ENCODE measurements at regions not wholly inside any gene's neighbourhood (a gene's known extent, or its start where the extent isn't known, plus 50 kb on each side); places are given as distances from the start of the nearest gene placed in this dataset.

- no peak for TF ChIP-seq CTCF (IDR thresholded peaks at IDR 0.05)
- TF ChIP-seq EZH2 (IDR thresholded peaks at IDR 0.05; ENCODE audit: borderline replicate concordance, insufficient read depth, low read depth, low read length, poor library complexity, severe bottlenecking) = no peak
- CTCF ChIA-PET = no interaction called here
- WGBS (ENCODE audit: insufficient coverage) = 88% methylated on average over 1 of the region's 2 CpGs
Measured at GRCh38 chr3:180185650-180186049, 148.9 kb upstream of the PEX5L start.

GRCh38 chr3:180188512-180189309 lies 152.0 kb upstream of the PEX5L start:
- intact Hi-C loops (cut with micrococcal nuclease) = no loop called here
- no peak overlapping the region for H3K4me3 Mint-ChIP-seq
- H3K79me2 ChIP-seq (ENCODE audit: control insufficient read depth, insufficient read depth, low read length) = no peaks in the 10 kb centered on the region
- ATAC-seq (ENCODE audit: low read depth) (no peak), DNase-seq (no peak)
- H3K4me1 Mint-ChIP-seq = no peaks in the 10 kb centered on the region
- ChIA-PET CTCF (no interaction called here), POLR2A (no interaction called here)
- no peaks in the 10 kb centered on the region for H3K4me1 ChIP-seq (ENCODE audit: control insufficient read depth in 2 of 2, insufficient read depth in 2 of 2, low read length in 2 of 2)
- H4K20me1 ChIP-seq (ENCODE audit: control insufficient read depth, insufficient read depth, low read length, poor library complexity, severe bottlenecking) = no peaks in the 10 kb centered on the region
- H2AFZ ChIP-seq (ENCODE audit: insufficient read depth, low read depth, low read length, poor library complexity, severe bottlenecking) = no peak overlapping the region
- no peaks in the 10 kb centered on the region for H3K9me3 Mint-ChIP-seq (ENCODE audit: insufficient read depth)
- H3K27me3 Mint-ChIP-seq = no peaks in the 10 kb centered on the region
- no CpG with 5 or more reads among the region's 2 CpGs for WGBS (ENCODE audit: insufficient coverage)
- H3K36me3 ChIP-seq (replicated peaks in 1 of 2; ENCODE audit: control extremely low read depth in 1 of 2, control insufficient read depth in 1 of 2, extremely low read depth in 1 of 2, insufficient read depth in 2 of 2, low read length in 1 of 2) = no peaks in the 10 kb centered on the region
- no peaks in the 10 kb centered on the region for H3K27me3 ChIP-seq (replicated peaks in 1 of 4; ENCODE audit: control extremely low read depth in 1 of 4, control insufficient read depth in 3 of 4, insufficient read depth in 4 of 4, low read length in 3 of 4)
- no peak overlapping the region for H3K4me2 ChIP-seq (replicated peaks; ENCODE audit: low read depth, low read length, poor library complexity, severe bottlenecking)
- no peak for TF ChIP-seq CTCF (IDR thresholded peaks at IDR 0.05)
- TF ChIP-seq EZH2 (IDR thresholded peaks at IDR 0.05; ENCODE audit: borderline replicate concordance, insufficient read depth, low read depth, low read length, poor library complexity, severe bottlenecking) = no peak
- H3K27ac Mint-ChIP-seq = no peak overlapping the region
- no peak overlapping the region for H3K9ac ChIP-seq (ENCODE audit: low read length)
- no peak overlapping the region for H3K27ac ChIP-seq (ENCODE audit: low read length in 2 of 2)
- H3K4me3 ChIP-seq (ENCODE audit: control extremely low read depth in 1 of 5, extremely low read depth in 1 of 5, insufficient read depth in 1 of 5, low read depth in 2 of 5, low read length in 4 of 5) = no peak overlapping the region
- H3K9me3 ChIP-seq (ENCODE audit: control extremely low read depth in 1 of 3, control insufficient read depth in 2 of 3, insufficient read depth in 1 of 3, low read length in 2 of 3) = no peaks in the 10 kb centered on the region

More at GRCh38 chr3:180185650-180186049, 148.9 kb upstream of the PEX5L start:
- H4K20me1 ChIP-seq (ENCODE audit: control insufficient read depth, insufficient read depth, low read length, poor library complexity, severe bottlenecking) = no peaks in the 10 kb centered on the region
- no peak overlapping the region for H3K4me3 ChIP-seq (ENCODE audit: control extremely low read depth in 1 of 5, extremely low read depth in 1 of 5, insufficient read depth in 1 of 5, low read depth in 2 of 5, low read length in 4 of 5)
- DNase-seq = no peak
- H3K9me3 ChIP-seq (ENCODE audit: control extremely low read depth in 1 of 3, control insufficient read depth in 2 of 3, insufficient read depth in 1 of 3, low read length in 2 of 3) = no peaks in the 10 kb centered on the region
- Mint-ChIP-seq H3K27me3 (no peaks in the 10 kb centered on the region), H3K9me3 (ENCODE audit: insufficient read depth) (no peaks in the 10 kb centered on the region), H3K27ac (no peak overlapping the region), H3K4me1 (no peaks in the 10 kb centered on the region), H3K4me3 (no peak overlapping the region)
- no peaks in the 10 kb centered on the region for H3K36me3 ChIP-seq (replicated peaks in 1 of 2; ENCODE audit: control extremely low read depth in 1 of 2, control insufficient read depth in 1 of 2, extremely low read depth in 1 of 2, insufficient read depth in 2 of 2, low read length in 1 of 2)
- H3K27ac ChIP-seq (ENCODE audit: low read length in 2 of 2) = no peak overlapping the region
- no peaks in the 10 kb centered on the region for H3K27me3 ChIP-seq (replicated peaks in 1 of 4; ENCODE audit: control extremely low read depth in 1 of 4, control insufficient read depth in 3 of 4, insufficient read depth in 4 of 4, low read length in 3 of 4)
- no peak overlapping the region for H3K9ac ChIP-seq (ENCODE audit: low read length)
- no peak for ATAC-seq (ENCODE audit: low read depth)
- intact Hi-C loops (cut with micrococcal nuclease) = no loop called here
- H3K4me2 ChIP-seq (replicated peaks; ENCODE audit: low read depth, low read length, poor library complexity, severe bottlenecking) = no peak overlapping the region
- no peaks in the 10 kb centered on the region for H3K79me2 ChIP-seq (ENCODE audit: control insufficient read depth, insufficient read depth, low read length)
- no peaks in the 10 kb centered on the region for H3K4me1 ChIP-seq (ENCODE audit: control insufficient read depth in 2 of 2, insufficient read depth in 2 of 2, low read length in 2 of 2)
- H2AFZ ChIP-seq (ENCODE audit: insufficient read depth, low read depth, low read length, poor library complexity, severe bottlenecking) = no peak overlapping the region
- POLR2A ChIA-PET = no interaction called here
